ENCODE measurements at regions not wholly inside any gene's neighbourhood (a gene's known extent, or its start where the extent isn't known, plus 50 kb on each side); places are given as distances from the start of the nearest gene placed in this dataset.

DNA sequence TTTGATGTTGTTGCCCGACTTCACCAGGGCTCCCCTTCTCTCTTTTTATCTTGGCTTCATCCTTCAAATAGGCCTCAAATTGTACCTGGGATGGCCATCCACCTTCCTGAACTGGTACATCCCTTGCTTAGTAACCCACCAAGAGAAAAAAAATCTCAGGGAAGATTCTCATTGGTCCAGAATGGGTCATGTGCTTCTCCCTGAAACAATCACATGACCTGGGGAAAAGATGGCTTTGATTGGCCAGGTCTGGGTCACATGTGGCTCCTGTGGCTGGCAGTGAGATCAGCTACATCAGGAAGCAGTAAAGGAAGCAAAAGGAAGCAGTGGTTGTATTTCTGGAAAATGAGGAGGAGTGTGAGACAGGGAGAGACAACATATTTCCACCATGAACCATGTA, 540.2 kb downstream of the MIAT start:
- intact Hi-C loops (cut with DNase I): no loop called here
- H3K4me3 ChIP-seq: no peak overlapping the region
- no peak for TF ChIP-seq POLR2AphosphoS5 (IDR thresholded peaks at IDR 0.05; ENCODE audit: insufficient read depth in 1 of 2, low read depth in 1 of 2)
- no peak for TF ChIP-seq POLR2A (IDR thresholded peaks at IDR 0.05)
- TF ChIP-seq, protein P1, sequence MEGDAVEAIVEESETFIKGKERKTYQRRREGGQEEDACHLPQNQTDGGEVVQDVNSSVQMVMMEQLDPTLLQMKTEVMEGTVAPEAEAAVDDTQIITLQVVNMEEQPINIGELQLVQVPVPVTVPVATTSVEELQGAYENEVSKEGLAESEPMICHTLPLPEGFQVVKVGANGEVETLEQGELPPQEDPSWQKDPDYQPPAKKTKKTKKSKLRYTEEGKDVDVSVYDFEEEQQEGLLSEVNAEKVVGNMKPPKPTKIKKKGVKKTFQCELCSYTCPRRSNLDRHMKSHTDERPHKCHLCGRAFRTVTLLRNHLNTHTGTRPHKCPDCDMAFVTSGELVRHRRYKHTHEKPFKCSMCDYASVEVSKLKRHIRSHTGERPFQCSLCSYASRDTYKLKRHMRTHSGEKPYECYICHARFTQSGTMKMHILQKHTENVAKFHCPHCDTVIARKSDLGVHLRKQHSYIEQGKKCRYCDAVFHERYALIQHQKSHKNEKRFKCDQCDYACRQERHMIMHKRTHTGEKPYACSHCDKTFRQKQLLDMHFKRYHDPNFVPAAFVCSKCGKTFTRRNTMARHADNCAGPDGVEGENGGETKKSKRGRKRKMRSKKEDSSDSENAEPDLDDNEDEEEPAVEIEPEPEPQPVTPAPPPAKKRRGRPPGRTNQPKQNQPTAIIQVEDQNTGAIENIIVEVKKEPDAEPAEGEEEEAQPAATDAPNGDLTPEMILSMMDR (IDR thresholded peaks at IDR 0.05): no peak
- no peak for DNase-seq (ENCODE audit: extremely low spot score in 2 of 2)
- H3K4me1 ChIP-seq: no peaks in the 10 kb centered on the region
- no peak overlapping the region for H3K27ac ChIP-seq
- no peaks in the 10 kb centered on the region for H3K36me3 ChIP-seq
- no peaks in the 10 kb centered on the region for H3K27me3 ChIP-seq
- no peaks in the 10 kb centered on the region for H3K9me3 ChIP-seq

GRCh38 chr22:27198518-27199035, 541.2 kb downstream of the MIAT start:
- intact Hi-C loops (cut with DNase I): no loop called here
- no peak overlapping the region for H3K27ac ChIP-seq
- H3K27me3 ChIP-seq: no peaks in the 10 kb centered on the region

DNA sequence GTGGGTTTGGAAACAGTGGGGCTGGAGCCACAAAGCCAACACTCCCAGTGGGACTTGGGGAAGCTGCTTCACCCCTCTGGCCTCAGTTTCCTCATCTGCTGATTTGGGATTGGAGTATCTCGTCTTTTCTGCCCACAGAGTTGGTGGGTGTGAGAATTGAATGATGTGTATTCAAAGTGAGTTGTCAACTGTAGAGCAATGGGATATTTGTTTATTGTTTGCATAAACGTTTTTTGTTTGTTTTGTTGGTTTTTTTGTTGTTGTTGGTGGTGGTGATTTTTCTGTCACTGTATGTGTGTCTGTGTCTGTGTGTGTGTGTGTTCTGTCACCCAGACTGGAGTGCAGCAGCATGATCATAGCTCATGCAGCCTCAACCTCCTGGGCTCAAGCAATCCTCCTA, 542.0 kb downstream of the MIAT start:
- Histone ChIP-seq H3K4me1 (peaks cover 10% of the 10 kb centered on the region), H3K4me3 (no peak overlapping the region), H3K27me3 (no peaks in the 10 kb centered on the region), H3K9me3 (no peaks in the 10 kb centered on the region), H3K27ac (no peak overlapping the region), H3K36me3 (no peaks in the 10 kb centered on the region)
- TF ChIP-seq POLR2AphosphoS5 (IDR thresholded peaks at IDR 0.05; ENCODE audit: insufficient read depth in 1 of 2, low read depth in 1 of 2): no peak
- TF ChIP-seq POLR2A (IDR thresholded peaks at IDR 0.05): no peak
- TF ChIP-seq, protein P1 (IDR thresholded peaks at IDR 0.05): no peak
- intact Hi-C loops (cut with DNase I): no loop called here
- no peak for DNase-seq (ENCODE audit: extremely low spot score in 2 of 2)

More at GRCh38 chr22:27198518-27199035, 541.2 kb downstream of the MIAT start:
- no peak overlapping the region for H3K4me3 ChIP-seq
- TF ChIP-seq, protein P1 (IDR thresholded peaks at IDR 0.05): no peak
- no peak for TF ChIP-seq POLR2A (IDR thresholded peaks at IDR 0.05)
- TF ChIP-seq POLR2AphosphoS5 (IDR thresholded peaks at IDR 0.05; ENCODE audit: insufficient read depth in 1 of 2, low read depth in 1 of 2): no peak
- peaks cover 9% of the 10 kb centered on the region for H3K4me1 ChIP-seq
- H3K36me3 ChIP-seq: no peaks in the 10 kb centered on the region
- no peaks in the 10 kb centered on the region for H3K9me3 ChIP-seq
- no peak for DNase-seq (ENCODE audit: extremely low spot score in 2 of 2)

DNA sequence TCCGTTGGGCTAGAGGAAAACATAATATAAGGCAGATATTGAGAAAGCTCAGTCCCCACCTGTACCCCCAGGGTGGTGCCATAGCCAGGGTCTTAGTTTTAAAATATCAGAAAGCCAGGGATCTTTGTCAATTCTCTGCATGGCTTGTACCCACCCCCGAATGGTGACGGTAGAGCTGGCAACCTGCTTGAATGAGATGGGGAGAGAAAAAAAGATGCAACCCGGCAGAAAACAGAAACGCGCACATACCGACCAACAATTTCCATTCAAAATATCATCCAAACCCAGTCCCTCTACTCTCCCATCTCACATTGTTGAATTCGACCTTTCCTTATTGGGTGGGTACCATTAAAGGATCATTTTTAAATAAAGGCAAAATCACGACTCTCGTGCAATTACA, 543.9 kb downstream of the MIAT start:
- Histone ChIP-seq H3K36me3 (no peaks in the 10 kb centered on the region), H3K4me1 (peaks cover 10% of the 10 kb centered on the region), H3K27me3 (no peaks in the 10 kb centered on the region), H3K9me3 (no peaks in the 10 kb centered on the region), H3K27ac (no peak overlapping the region), H3K4me3 (no peak overlapping the region)
- intact Hi-C loops (cut with DNase I): no loop called here
- TF ChIP-seq, protein P1 (IDR thresholded peaks at IDR 0.05): no peak
- TF ChIP-seq POLR2AphosphoS5 (IDR thresholded peaks at IDR 0.05; ENCODE audit: insufficient read depth in 1 of 2, low read depth in 1 of 2): no peak
- no peak for TF ChIP-seq POLR2A (IDR thresholded peaks at IDR 0.05)
- DNase-seq (ENCODE audit: extremely low spot score in 2 of 2): no peak

DNA sequence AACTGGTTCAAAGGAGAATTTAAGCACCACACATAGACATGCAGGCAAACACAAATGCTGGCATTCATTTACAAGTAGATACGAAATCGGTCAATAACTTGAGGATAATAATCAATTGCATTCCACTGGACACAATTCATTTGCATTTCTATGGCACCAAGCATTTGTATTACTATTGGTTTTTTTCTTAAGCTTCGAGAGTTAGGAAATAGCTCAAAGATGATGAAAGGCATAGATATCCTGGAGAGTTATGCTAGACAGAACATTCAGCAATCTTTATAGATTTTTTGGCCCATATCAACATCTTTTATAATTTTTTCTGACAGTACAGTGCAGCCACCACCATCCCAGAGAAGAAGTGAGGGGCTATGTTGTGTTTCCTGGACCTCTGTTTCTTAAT, 544.4 kb downstream of the MIAT start:
- no peaks in the 10 kb centered on the region for H3K27me3 ChIP-seq
- no peaks in the 10 kb centered on the region for H3K36me3 ChIP-seq
- H3K4me1 ChIP-seq: peaks cover 10% of the 10 kb centered on the region
- no peak overlapping the region for H3K27ac ChIP-seq
- no peak for DNase-seq (ENCODE audit: extremely low spot score in 2 of 2)
- H3K9me3 ChIP-seq: no peaks in the 10 kb centered on the region
- H3K4me3 ChIP-seq: no peak overlapping the region
- intact Hi-C loops (cut with DNase I): no loop called here
- no peak for TF ChIP-seq POLR2AphosphoS5 (IDR thresholded peaks at IDR 0.05; ENCODE audit: insufficient read depth in 1 of 2, low read depth in 1 of 2)
- TF ChIP-seq POLR2A (IDR thresholded peaks at IDR 0.05): no peak
- TF ChIP-seq, protein P1 (IDR thresholded peaks at IDR 0.05): no peak

All from vagina (tissue), 2 donors.